BJ (cell line): ENCODE measurements at regions not wholly inside any gene's neighbourhood (a gene's known extent, or its start where the extent isn't known, plus 50 kb on each side); places are given as distances from the start of the nearest gene placed in this dataset.
"Not testable (repeated sequence)": the region's sequence is repeated elsewhere in the genome, so short reads cannot be mapped to it uniquely, and the experiment has no call there.

Experiments
- CTCF ChIA-PET: fragments of 350-600 bp; formaldehyde crosslinking; extraction: SDS; loops from one replicate; lab custom pipeline; 2021; ENCODE audit warnings: antibody characterized with exemption, inconsistent platforms; lab: Yijun Ruan, JAX
- POLR2A ChIA-PET: fragments of 300-600 bp; sonication (Branson Sonifier 250); formaldehyde crosslinking; extraction: SDS; loops from one replicate; lab custom pipeline; 2021; ENCODE audit warnings: antibody characterized with exemption; lab: Charles Lee
- DNase-seq: peaks from one replicate; pipeline ENCODE4 v3.0.0-alpha.2; 2011; ENCODE audit warnings: low read depth
- H3K27me3 ChIP-seq: 2 replicates; pipeline ENCODE4 v1.6.0; 2011; ENCODE audit warnings: low read length; ENCODE audit not compliant: control insufficient read depth, insufficient read depth
- H3K36me3 ChIP-seq: 2 replicates; pipeline ENCODE4 v1.5.1; 2011; ENCODE audit warnings: low read length; ENCODE audit not compliant: control insufficient read depth, insufficient read depth
- H3K4me3 ChIP-seq: 2 replicates; pipeline ENCODE4 v1.5.1; 2011; ENCODE audit warnings: low read depth, mild to moderate bottlenecking, control low read depth, low read length
- TF ChIP-seq, protein P1 (sequence below): IDR thresholded peaks from 2 replicates; pipeline ENCODE4 v1.5.1; 2011; ENCODE audit warnings: low read depth, mild to moderate bottlenecking, control low read depth, inconsistent platforms, low read length, moderate library complexity; ENCODE audit not compliant: insufficient read depth

DNA sequence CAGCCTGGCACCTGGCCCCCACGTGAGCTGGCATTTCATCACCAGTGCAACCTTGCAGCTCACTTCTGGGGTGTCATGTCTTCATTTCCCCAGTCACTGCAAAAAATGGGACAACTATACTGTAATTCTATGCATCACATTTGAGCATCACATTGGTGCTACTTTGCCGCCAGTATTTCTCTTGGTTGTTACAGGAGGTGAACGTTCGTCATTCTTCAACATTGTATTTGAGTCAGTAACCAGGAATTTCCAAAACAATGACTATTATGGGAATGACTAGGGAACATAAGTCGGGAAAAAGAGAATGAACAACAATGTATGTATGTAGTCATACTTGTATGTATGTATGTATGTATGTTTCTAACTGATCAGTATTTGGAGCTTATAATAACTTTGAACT is 1278.0 kb downstream of the EFNA5 start:
- TF ChIP-seq, protein P1, sequence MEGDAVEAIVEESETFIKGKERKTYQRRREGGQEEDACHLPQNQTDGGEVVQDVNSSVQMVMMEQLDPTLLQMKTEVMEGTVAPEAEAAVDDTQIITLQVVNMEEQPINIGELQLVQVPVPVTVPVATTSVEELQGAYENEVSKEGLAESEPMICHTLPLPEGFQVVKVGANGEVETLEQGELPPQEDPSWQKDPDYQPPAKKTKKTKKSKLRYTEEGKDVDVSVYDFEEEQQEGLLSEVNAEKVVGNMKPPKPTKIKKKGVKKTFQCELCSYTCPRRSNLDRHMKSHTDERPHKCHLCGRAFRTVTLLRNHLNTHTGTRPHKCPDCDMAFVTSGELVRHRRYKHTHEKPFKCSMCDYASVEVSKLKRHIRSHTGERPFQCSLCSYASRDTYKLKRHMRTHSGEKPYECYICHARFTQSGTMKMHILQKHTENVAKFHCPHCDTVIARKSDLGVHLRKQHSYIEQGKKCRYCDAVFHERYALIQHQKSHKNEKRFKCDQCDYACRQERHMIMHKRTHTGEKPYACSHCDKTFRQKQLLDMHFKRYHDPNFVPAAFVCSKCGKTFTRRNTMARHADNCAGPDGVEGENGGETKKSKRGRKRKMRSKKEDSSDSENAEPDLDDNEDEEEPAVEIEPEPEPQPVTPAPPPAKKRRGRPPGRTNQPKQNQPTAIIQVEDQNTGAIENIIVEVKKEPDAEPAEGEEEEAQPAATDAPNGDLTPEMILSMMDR, result no peak
- CTCF ChIA-PET, result no interaction called here
- POLR2A ChIA-PET, result no interaction called here
- Histone ChIP-seq H3K27me3 (no peaks in the 10 kb centered on the region), H3K36me3 (no peaks in the 10 kb centered on the region), H3K4me3 (no peak overlapping the region)
- DNase-seq, result no peak

DNA sequence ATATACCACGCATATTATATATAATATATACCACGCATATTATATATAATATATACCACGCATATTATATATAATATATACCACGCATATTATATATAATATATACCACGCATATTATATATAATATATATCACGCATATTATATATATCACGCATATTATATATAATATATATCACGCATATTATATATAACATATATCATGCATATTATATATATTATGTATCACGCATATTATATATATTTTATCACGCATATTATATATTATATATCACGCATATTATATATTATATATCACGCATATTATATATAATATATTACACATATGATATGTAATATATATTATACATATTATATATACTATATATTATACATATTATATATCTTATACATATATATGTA is 1283.0 kb downstream of the EFNA5 start:
- POLR2A ChIA-PET, H3K4me3 ChIP-seq, H3K27me3 ChIP-seq, H3K36me3 ChIP-seq, CTCF ChIA-PET, DNase-seq: not testable (repeated sequence)

GRCh38 chr5:106386287-106386686 is 1284.5 kb downstream of the EFNA5 start:
- ChIA-PET POLR2A (no interaction called here), CTCF (no interaction called here)
- DNase-seq, result no peak
- Histone ChIP-seq H3K36me3 (no peaks in the 10 kb centered on the region), H3K27me3 (peaks cover 3% of the 10 kb centered on the region; the same call in 1 of the 2 replicates), H3K4me3 (no peak overlapping the region)
- TF ChIP-seq, protein P1, result no peak

- H3K4me3 ChIP-seq, result no peak overlapping the region
- peaks cover 7% of the 10 kb centered on the region; the same call in 1 of the 2 replicates for H3K27me3 ChIP-seq
- TF ChIP-seq, protein P1, result no peak
- ChIA-PET POLR2A (no interaction called here), CTCF (no interaction called here)
- no peaks in the 10 kb centered on the region for H3K36me3 ChIP-seq
- DNase-seq, result no peak
Observed at GRCh38 chr5:106380736-106381135, 1290.0 kb downstream of the EFNA5 start.

- TF ChIP-seq, protein P1, result no peak
- Histone ChIP-seq H3K27me3 (peaks cover 4% of the 10 kb centered on the region; the same call in 1 of the 2 replicates), H3K36me3 (no peaks in the 10 kb centered on the region), H3K4me3 (no peak overlapping the region)
- ChIA-PET POLR2A (no interaction called here), CTCF (interaction anchor here (0.8 kb wide), 1 partner anchor 9 kb away, joined by 3 read pairs; no protein-coding TSS in a partner anchor)
- DNase-seq, result peak; percentile 42
Observed at GRCh38 chr5:106376522-106376921, 1294.2 kb downstream of the EFNA5 start.

DNA sequence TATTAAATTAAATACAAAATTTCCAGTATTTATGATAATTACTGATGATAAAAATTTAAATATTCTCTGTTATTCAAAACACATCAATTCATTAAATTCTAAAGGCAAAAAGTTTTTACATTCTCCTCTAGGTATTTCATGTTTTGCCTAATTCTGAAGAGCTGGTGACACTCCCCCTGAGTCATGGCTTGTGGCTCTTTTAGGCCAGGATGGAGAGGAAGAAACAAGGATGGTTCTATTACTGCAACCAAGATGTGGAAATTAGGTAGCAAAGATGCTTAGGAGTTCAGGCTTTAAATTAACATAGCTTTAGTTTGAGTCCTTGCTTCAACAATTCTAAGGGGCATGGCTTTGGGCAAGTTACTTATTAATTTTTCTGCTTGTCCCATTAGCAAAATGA is 1295.8 kb downstream of the EFNA5 start:
- DNase-seq, result no peak
- POLR2A ChIA-PET, result no interaction called here
- Histone ChIP-seq H3K27me3 (peaks cover 4% of the 10 kb centered on the region; the same call in 1 of the 2 replicates), H3K4me3 (no peak overlapping the region), H3K36me3 (no peaks in the 10 kb centered on the region)
- TF ChIP-seq, protein P1, result no peak
- CTCF ChIA-PET, result no interaction called here
